ENCODE measurements at regions not wholly inside any gene's neighbourhood (a gene's known extent, or its start where the extent isn't known, plus 50 kb on each side); places are given as distances from the start of the nearest gene placed in this dataset.

DNA sequence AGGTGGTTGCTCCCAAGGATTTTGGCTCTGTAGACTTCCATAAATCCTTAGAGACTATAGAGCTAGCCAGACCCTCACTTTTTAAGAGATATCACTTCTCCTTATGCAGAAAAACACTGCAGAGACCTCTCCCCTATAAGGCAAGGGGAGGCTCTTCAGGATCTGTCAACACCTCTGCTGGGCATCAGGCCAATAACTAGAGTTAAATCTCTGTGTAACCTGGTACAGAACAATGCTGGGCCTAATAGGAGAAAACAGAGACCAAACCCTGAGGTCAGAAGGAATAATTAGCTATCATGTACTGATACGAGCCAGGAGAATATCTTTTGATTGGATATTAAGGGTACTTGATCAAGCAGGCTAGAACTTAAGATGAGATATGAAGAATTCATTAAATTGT lies 358.5 kb downstream of the TBC1D4 start:
- Histone ChIP-seq H3K79me2 (ENCODE audit: control insufficient read depth, low read length) (no peaks in the 10 kb centered on the region), H3K9me3 (ENCODE audit: control insufficient read depth, insufficient read depth, low read length) (no peaks in the 10 kb centered on the region), H3K4me3 (ENCODE audit: low read length) (no peak overlapping the region), H3K27me3 (ENCODE audit: control insufficient read depth, low read length) (no peaks in the 10 kb centered on the region), H3K27ac (ENCODE audit: low read depth, low read length) (no peak overlapping the region), H3K9me2 (replicated peaks; ENCODE audit: control insufficient read depth, low read length) (no peaks in the 10 kb centered on the region), H3K4me2 (ENCODE audit: low read length) (no peak overlapping the region), H3K36me3 (ENCODE audit: control insufficient read depth, low read length) (no peaks in the 10 kb centered on the region), H4K20me1 (ENCODE audit: control insufficient read depth, insufficient read depth, low read depth, low read length) (no peaks in the 10 kb centered on the region), H3K4me1 (ENCODE audit: control insufficient read depth, low read length) (no peaks in the 10 kb centered on the region), H3F3A (ENCODE audit: control insufficient read depth, insufficient read depth) (no peaks in the 10 kb centered on the region)
- no peak for TF ChIP-seq EZH2phosphoT487 (IDR thresholded peaks at IDR 0.05; ENCODE audit: borderline replicate concordance, low read length)
- TF ChIP-seq CTCF (IDR thresholded peaks at IDR 0.05; ENCODE audit: low read depth, low read length, poor library complexity, severe bottlenecking) = no peak

GRCh38 chr13:75120085-75120484 lies 361.9 kb downstream of the TBC1D4 start:
- H4K20me1 ChIP-seq (ENCODE audit: control insufficient read depth, insufficient read depth, low read depth, low read length) = no peaks in the 10 kb centered on the region
- no peak overlapping the region for H3K27ac ChIP-seq (ENCODE audit: low read depth, low read length)
- TF ChIP-seq CTCF (IDR thresholded peaks at IDR 0.05; ENCODE audit: low read depth, low read length, poor library complexity, severe bottlenecking) (no peak), EZH2phosphoT487 (IDR thresholded peaks at IDR 0.05; ENCODE audit: borderline replicate concordance, low read length) (no peak)
- no peak overlapping the region for H3K4me2 ChIP-seq (ENCODE audit: low read length)
- no peaks in the 10 kb centered on the region for H3K4me1 ChIP-seq (ENCODE audit: control insufficient read depth, low read length)
- no peak overlapping the region for H3K4me3 ChIP-seq (ENCODE audit: low read length)
- H3K79me2 ChIP-seq (ENCODE audit: control insufficient read depth, low read length) = no peaks in the 10 kb centered on the region
- H3K36me3 ChIP-seq (ENCODE audit: control insufficient read depth, low read length) = no peaks in the 10 kb centered on the region
- H3K9me2 ChIP-seq (replicated peaks; ENCODE audit: control insufficient read depth, low read length) = no peaks in the 10 kb centered on the region
- H3F3A ChIP-seq (ENCODE audit: control insufficient read depth, insufficient read depth) = no peaks in the 10 kb centered on the region
- no peaks in the 10 kb centered on the region for H3K27me3 ChIP-seq (ENCODE audit: control insufficient read depth, low read length)
- no peaks in the 10 kb centered on the region for H3K9me3 ChIP-seq (ENCODE audit: control insufficient read depth, insufficient read depth, low read length)

DNA sequence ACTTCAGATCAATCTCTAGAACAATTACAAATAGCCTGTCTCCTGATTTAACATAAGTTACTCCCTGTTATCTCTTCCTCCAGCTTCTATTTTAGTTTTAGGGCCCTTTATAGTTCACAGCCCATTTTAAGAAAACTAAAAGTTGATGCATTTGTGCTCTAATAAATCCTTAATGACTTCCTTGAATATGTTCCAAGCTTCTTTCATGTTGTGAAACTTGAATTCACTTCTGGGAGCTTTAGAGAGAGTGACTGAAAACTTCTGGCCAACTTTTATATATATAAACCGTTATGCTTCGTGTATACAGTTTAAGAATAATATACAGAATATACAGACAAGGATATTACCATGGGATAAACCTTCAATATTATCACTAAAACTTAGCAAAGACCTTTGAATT lies 366.8 kb downstream of the TBC1D4 start:
- no peak overlapping the region for H3K27ac ChIP-seq (ENCODE audit: low read depth, low read length)
- no peaks in the 10 kb centered on the region for H3K4me1 ChIP-seq (ENCODE audit: control insufficient read depth, low read length)
- H3K9me2 ChIP-seq (replicated peaks; ENCODE audit: control insufficient read depth, low read length) = no peaks in the 10 kb centered on the region
- H3K36me3 ChIP-seq (ENCODE audit: control insufficient read depth, low read length) = no peaks in the 10 kb centered on the region
- H4K20me1 ChIP-seq (ENCODE audit: control insufficient read depth, insufficient read depth, low read depth, low read length) = no peaks in the 10 kb centered on the region
- TF ChIP-seq CTCF (IDR thresholded peaks at IDR 0.05; ENCODE audit: low read depth, low read length, poor library complexity, severe bottlenecking) (no peak), EZH2phosphoT487 (IDR thresholded peaks at IDR 0.05; ENCODE audit: borderline replicate concordance, low read length) (no peak)
- H3K27me3 ChIP-seq (ENCODE audit: control insufficient read depth, low read length) = no peaks in the 10 kb centered on the region
- H3K4me3 ChIP-seq (ENCODE audit: low read length) = no peak overlapping the region
- no peaks in the 10 kb centered on the region for H3K9me3 ChIP-seq (ENCODE audit: control insufficient read depth, insufficient read depth, low read length)
- H3K79me2 ChIP-seq (ENCODE audit: control insufficient read depth, low read length) = no peaks in the 10 kb centered on the region
- no peak overlapping the region for H3K4me2 ChIP-seq (ENCODE audit: low read length)
- no peaks in the 10 kb centered on the region for H3F3A ChIP-seq (ENCODE audit: control insufficient read depth, insufficient read depth)

- Histone ChIP-seq H3K9me3 (ENCODE audit: control insufficient read depth, insufficient read depth, low read length) (no peaks in the 10 kb centered on the region), H3K9me2 (replicated peaks; ENCODE audit: control insufficient read depth, low read length) (no peaks in the 10 kb centered on the region), H3K4me2 (ENCODE audit: low read length) (no peak overlapping the region), H4K20me1 (ENCODE audit: control insufficient read depth, insufficient read depth, low read depth, low read length) (no peaks in the 10 kb centered on the region), H3K36me3 (ENCODE audit: control insufficient read depth, low read length) (no peaks in the 10 kb centered on the region), H3K4me1 (ENCODE audit: control insufficient read depth, low read length) (no peaks in the 10 kb centered on the region), H3F3A (ENCODE audit: control insufficient read depth, insufficient read depth) (no peaks in the 10 kb centered on the region), H3K27me3 (ENCODE audit: control insufficient read depth, low read length) (0 out of 2 replicates have a peak, but pooled peaks cover 3% of the 10 kb centered on the region), H3K27ac (ENCODE audit: low read depth, low read length) (no peak overlapping the region), H3K79me2 (ENCODE audit: control insufficient read depth, low read length) (no peaks in the 10 kb centered on the region), H3K4me3 (ENCODE audit: low read length) (no peak overlapping the region)
- TF ChIP-seq CTCF (IDR thresholded peaks at IDR 0.05; ENCODE audit: low read depth, low read length, poor library complexity, severe bottlenecking) (no peak), EZH2phosphoT487 (IDR thresholded peaks at IDR 0.05; ENCODE audit: borderline replicate concordance, low read length) (no peak)
Observed at GRCh38 chr13:75103976-75104375, 378.0 kb downstream of the TBC1D4 start.
